OCI-LY7 (cell line): ENCODE measurements at regions not wholly inside any gene's neighbourhood (a gene's known extent, or its start where the extent isn't known, plus 50 kb on each side); places are given as distances from the start of the nearest gene placed in this dataset.

Source experiments
- CTCF ChIP-seq: fragments of 200-600 bp; sonication (generic); conservative IDR thresholded peaks from 2 replicates; pipeline ENCODE4 v1.5.1; 2014; ENCODE audit warnings: mild to moderate bottlenecking, antibody characterized with exemption, low read length, moderate library complexity, mixed read lengths
- EZH2phosphoT487 ChIP-seq: fragments of 200-600 bp; sonication (generic); IDR thresholded peaks from 2 replicates; pipeline ENCODE4 v1.6.1; 2018; ENCODE audit warnings: low read depth, borderline replicate concordance, mild to moderate bottlenecking, mixed run types, antibody characterized with exemption, low read length, moderate library complexity, mixed read lengths

- TF ChIP-seq CTCF (no peak), EZH2phosphoT487 (no peak)
Measured at GRCh38 chr2:56889738-56890137, 705.9 kb downstream of the CCDC85A start.
